HFF-Myc (cell line): ENCODE measurements at regions not wholly inside any gene's neighbourhood (a gene's known extent, or its start where the extent isn't known, plus 50 kb on each side); places are given as distances from the start of the nearest gene placed in this dataset.

Experiments
- DNase-seq: peaks from one replicate; pipeline ENCODE4 v3.0.0-alpha.2; 2011; ENCODE audit warnings: low read depth; ENCODE audit errors: extremely low read depth
- H3K4me3 ChIP-seq: replicated peaks from 2 replicates; pipeline ENCODE4 v1.5.1; 2011; ENCODE audit warnings: low read depth, mild to moderate bottlenecking, control low read depth, low read length
- TF ChIP-seq, protein P1 (sequence below): IDR thresholded peaks from 2 replicates; pipeline ENCODE4 v1.5.1; 2012; ENCODE audit warnings: mild to moderate bottlenecking, low read depth, low read length, control low read depth; ENCODE audit errors: missing control alignments

DNA sequence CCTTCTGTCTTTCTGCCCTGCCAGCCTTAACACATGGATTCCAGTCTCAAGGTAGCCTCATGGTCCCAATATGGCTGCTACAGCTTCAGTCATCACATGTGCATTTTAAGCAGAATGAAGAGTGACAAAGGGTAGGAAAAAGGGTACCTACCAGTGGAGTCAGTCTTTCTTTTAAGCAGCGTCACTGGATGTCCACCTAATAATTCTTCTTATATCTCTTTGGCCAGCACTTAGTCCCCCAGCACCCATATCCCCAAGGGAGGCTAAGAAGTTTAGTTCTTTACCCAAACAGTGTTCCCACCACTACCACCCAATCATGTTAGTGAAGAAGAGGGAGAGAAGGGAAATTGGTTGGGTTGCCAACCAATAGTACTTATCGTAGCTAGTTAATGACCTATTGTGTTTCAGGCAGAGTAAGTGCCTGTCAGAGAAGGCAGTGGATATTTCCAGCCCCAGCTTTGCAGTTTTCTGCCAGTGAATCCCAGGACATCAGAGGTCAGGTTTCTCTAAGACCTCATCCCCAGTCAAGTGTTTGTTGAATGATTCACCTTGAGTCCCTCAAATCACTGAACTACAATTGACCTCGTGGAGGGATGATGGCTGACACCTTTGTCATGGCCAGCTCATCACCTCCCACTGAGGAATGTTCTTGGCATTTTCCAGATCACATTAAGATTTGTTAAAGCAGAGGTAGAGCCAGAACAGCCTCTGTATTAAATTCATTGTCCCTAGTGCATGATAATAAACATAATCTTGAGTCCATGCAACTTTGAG lies 250.9 kb upstream of the CRY1 start:
- TF ChIP-seq, protein P1, sequence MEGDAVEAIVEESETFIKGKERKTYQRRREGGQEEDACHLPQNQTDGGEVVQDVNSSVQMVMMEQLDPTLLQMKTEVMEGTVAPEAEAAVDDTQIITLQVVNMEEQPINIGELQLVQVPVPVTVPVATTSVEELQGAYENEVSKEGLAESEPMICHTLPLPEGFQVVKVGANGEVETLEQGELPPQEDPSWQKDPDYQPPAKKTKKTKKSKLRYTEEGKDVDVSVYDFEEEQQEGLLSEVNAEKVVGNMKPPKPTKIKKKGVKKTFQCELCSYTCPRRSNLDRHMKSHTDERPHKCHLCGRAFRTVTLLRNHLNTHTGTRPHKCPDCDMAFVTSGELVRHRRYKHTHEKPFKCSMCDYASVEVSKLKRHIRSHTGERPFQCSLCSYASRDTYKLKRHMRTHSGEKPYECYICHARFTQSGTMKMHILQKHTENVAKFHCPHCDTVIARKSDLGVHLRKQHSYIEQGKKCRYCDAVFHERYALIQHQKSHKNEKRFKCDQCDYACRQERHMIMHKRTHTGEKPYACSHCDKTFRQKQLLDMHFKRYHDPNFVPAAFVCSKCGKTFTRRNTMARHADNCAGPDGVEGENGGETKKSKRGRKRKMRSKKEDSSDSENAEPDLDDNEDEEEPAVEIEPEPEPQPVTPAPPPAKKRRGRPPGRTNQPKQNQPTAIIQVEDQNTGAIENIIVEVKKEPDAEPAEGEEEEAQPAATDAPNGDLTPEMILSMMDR, result no peak

DNA sequence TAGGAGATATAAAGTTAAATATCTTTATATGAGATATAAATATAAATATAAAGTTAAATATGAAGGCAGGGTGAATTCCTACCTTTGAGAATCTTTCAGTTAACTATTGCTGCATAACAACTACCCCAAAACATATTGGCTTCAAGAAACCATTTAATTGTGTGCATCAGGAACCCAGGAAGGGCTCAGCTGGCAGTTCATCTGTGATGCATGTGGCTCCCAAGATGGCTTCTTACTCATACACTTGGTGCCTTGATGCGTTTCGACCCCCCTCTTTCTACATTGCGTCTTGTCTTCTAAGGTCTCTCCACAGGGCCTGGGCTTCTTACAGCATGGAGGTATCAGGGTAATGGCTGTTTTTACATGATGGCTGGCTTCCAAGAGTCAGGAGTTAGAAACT lies 253.9 kb upstream of the CRY1 start:
- H3K4me3 ChIP-seq, result no peak overlapping the region
- TF ChIP-seq, protein P1, result no peak
- DNase-seq, result no peak

More for the DNA sequence above, 250.9 kb upstream of the CRY1 start:
- no peak overlapping the region for H3K4me3 ChIP-seq
- DNase-seq, result no peak

DNA sequence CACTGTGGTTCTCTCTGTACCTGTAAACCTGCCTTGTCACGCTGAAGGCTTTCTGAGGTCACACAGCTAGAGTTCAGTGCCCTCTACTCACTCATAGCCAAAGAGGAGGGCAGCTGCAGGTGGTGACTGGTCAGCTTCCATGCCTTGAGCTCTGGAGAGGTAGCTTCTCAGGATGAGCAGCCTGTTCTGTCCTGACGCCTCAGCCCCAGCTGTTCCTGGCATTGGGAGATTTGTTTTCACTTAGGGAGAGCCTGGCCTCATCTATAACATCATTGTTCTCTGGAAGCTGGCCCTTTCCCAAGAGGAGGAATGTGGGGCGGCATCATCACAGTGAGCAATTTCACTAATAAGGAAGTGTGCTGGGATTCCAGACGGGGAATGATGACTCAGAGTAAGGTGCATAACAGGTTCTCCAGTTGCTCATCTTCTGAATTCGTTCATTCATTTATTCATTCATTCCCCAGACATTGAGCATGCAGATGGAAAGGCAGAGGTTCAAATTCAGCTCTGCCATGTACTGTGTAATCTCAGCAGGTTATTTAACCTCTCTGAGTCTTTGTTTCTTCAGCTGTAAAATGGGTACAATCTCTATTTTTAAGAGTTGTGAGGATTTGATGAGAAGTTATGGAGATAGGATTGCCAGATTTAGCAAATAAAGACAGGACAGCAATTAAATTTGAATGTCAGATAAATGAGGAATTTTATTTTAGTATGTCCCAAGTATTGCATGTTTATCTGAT lies 255.8 kb upstream of the CRY1 start:
- no peak overlapping the region for H3K4me3 ChIP-seq
- DNase-seq, result peak; percentile 40
- TF ChIP-seq, protein P1, result no peak

DNA sequence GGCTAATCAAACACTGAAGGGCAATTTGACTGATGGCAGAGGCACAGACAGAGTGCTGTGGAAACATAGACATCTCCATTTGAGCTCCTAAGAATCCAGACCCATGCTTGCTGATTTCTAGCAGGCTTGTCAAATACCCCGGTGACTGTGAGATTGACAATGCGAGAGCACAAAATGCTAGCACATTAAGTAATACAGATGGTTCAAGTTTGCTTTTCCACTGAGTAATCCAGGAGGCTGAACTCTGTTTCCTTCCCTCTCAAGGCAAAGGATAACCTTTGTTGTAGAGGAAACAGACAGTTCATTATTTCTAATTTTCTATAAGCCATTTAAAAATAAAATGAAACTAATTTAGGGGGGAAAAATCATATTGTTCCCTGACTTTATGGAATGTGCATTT lies 256.5 kb upstream of the CRY1 start:
- no peak for DNase-seq
- TF ChIP-seq, protein P1, result no peak
- no peak overlapping the region for H3K4me3 ChIP-seq

DNA sequence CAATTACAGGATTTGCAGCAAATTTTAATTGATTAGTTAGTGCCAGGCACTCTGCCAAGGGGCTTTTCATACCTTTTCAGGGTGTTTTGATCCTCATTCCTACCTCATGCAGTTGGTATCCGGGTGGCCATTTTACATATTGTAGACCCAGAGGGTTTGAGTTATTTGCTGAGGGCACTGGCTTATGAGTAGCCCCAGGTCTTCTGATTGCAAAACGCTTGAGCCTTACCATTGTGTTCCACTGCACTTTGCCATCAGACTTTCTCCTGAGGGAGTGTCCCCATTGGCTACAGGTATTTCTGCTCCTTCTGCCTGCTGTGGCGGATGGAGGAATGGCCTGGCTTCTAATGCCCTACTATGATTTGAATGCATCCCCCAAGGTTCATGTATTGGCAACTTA lies 257.8 kb upstream of the CRY1 start:
- no peak for DNase-seq
- TF ChIP-seq, protein P1, result no peak
- no peak overlapping the region for H3K4me3 ChIP-seq

DNA sequence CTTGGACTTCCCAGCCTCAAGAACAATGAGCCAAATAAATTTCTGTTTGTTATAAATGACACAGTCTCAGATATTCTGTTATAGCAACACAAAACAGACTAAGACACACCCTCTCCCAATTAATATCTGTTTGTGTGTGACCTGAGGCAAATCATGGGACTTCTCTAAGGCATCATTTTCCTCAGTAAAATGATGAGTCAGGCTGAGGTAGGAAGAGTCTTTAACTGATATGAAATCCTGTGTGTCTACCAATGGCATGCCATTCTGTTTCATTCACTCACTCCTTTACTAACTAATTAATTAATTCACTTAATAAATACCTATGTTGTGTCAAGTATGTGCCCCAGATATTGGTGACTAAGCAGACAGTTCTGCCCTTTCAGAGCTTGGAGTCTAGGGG lies 258.4 kb upstream of the CRY1 start:
- TF ChIP-seq, protein P1, result no peak
- DNase-seq, result no peak
- no peak overlapping the region for H3K4me3 ChIP-seq
